ENCODE measurements at regions not wholly inside any gene's neighbourhood (a gene's known extent, or its start where the extent isn't known, plus 50 kb on each side); places are given as distances from the start of the nearest gene placed in this dataset.
"Not testable (repeated sequence)": the region's sequence is repeated elsewhere in the genome, so short reads cannot be mapped to it uniquely, and the experiment has no call there.

DNA sequence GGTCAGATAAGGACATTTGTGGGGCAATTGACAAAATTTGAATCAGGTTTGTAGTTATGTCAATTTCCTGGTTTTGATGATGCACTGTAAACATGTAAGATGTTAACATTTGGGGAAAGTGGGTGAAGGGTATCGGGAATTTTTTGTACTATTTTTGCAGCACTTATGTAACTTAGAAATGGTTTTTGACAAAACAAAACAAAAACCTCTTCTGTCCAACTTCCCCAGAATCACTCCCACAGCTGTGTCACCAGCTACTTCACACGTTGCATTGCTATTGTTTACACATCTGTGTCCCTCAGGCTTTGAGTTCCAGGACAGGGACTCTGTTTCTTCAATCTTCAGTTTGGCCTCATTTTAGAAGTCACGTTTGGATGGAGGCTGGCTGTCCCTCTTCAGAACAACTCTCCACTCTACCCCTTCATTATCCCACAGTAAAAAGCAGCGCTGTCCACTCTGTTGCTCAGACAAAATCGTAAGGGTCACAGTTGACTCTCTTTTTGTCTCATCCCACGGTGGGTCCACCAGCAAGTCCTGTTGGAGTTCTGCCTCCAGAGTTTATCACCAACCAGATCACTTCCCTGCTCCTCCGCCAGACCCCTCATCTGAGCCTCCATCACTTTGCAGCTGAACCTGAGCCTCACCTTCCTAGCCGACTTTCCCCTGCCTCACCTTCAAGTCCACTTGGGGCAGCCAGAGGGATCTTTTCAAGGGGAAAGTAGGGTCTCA, 63.2 kb downstream of the NENF start:
- DNase-seq, result no peak

DNA sequence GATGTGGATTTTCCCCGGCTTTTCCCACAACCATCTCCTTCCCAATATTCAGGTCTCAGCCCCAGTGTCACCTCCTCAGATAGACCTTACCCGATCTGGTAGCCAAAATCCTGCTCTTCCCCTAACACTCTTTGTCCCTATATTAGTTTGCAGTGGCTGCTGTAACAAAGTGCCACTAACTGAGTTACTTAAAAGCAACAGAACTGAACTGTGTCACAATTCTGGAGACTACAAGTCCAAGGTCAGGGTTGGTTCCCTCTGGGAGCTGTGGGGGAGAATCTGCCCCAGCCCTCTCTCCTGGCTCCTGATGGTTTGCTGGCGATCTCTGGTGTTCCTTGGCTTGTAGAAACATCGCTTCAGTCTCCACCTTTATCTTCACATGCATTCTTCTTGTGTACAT, 64.0 kb downstream of the NENF start:
- DNase-seq, result no peak

GRCh38 chr1:212497553-212497952, 64.8 kb downstream of the NENF start:
- no peak for DNase-seq

GRCh38 chr1:212498283-212499040, 65.7 kb downstream of the NENF start:
- DNase-seq, result no peak

GRCh38 chr1:212500351-212500750, 67.6 kb downstream of the NENF start:
- no peak for DNase-seq

DNA sequence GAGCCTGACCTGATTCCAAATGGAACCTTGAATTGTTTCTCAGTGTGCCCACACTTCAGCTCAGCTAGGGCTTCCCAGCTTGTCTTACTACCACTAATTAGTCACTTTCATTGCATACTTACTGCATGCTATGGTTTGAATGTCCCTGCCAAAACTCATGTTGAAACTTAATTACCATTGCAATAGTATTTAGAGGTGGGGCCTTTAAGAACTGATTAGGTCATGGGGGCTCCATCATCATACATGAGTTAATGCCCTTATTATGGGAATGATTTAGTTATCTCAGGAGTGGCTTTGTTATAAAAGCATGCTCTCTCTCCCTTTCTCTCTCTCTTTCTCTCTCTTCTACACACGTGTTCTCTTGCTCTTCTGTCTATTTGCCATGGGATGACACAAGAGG, 68.3 kb downstream of the NENF start:
- DNase-seq, result no peak

DNA sequence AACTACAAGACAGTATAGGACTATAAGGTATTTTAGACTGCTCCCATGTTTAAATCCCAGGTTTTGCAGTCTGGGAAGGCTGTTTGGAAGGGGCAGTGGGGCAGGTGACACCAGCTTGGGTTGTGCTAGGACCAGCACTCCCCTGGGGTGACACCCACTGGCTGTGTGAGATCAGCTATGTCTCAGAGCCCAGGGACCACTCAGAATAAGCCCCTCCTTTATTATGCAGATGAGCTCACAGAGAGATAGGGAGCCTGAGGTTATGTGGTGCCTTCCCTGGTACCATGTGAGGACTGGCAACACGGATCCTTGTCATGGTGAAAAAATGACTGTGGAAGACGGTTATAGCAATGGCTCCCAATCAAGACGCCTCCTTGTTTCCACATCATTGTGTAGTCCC, 71.0 kb downstream of the NENF start:
- DNase-seq, result no peak

- DNase-seq, result no peak
These were observed 71.6 kb downstream of the NENF start for GRCh38 chr1:212504171-212504803.

DNA sequence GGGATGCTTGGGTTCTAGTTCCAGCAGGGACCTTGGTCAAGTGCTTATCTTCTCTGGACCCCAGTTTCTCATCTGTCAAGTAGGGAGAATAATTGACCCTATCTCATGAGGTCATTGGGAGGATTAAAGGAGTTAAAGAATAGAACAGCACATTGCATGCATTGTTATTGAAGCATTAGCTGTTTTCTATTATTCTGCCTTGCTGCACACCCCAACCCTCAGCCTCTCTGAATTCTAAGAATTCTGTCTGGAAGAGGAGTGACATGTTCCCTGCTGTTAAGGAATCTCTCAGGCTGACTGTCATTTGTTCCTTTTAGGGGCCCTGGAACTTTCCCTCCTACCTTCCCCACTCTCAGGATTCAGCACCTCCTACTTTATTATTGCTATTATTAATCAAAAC, 73.9 kb downstream of the NENF start:
- no peak for DNase-seq

DNA sequence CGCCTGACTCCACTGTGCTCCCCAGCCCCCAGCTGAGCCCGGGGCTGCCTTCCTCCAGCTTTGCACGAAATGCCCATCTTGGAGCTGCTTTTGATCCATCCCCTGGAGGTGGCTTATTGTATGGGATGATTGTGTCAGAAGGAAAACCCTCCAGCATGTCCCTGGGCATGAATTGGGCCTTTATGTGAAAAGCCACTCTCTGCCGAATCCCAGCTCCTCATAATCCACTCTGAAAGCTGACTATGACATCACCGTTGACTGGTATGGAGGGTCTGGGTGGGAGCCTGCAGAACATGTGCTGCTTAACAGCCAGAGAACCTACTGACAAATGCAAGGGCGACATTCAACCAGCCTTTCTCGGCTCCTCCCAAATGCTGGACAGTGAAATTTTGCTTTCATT, 74.6 kb downstream of the NENF start:
- no peak for DNase-seq

GRCh38 chr1:212512816-212513559, 80.3 kb downstream of the NENF start:
- peak; percentile 79 for DNase-seq

GRCh38 chr1:212513586-212513985, 80.9 kb downstream of the NENF start:
- no peak for DNase-seq

- DNase-seq, result no peak
These were observed 81.4 kb downstream of the NENF start for GRCh38 chr1:212514056-212514614.

DNA sequence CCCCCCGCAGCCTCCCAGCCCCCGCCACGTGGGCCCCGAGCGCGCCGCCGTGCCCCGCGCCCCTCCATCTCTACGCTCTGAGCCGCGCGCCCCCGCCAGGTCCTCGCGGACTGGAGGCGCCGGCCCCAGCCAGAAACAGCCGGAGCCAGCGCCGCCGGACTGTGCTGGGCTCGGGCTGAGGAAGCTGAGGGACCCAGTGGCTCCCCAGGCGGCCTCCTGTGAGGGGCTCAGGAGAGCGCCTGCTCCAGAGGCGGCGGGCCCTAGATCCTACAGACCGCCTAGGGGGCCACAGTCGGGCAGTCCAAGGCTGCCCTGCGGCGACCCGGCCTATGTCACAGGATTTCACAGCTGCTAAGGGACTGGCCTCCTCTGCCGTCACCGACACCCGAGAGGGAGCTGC, 82.1 kb downstream of the NENF start:
- no peak for DNase-seq

- no peak for DNase-seq
These were observed 82.6 kb downstream of the NENF start for GRCh38 chr1:212515329-212515760.

GRCh38 chr1:212516012-212516411, 83.3 kb downstream of the NENF start:
- not testable (repeated sequence) for DNase-seq

DNA sequence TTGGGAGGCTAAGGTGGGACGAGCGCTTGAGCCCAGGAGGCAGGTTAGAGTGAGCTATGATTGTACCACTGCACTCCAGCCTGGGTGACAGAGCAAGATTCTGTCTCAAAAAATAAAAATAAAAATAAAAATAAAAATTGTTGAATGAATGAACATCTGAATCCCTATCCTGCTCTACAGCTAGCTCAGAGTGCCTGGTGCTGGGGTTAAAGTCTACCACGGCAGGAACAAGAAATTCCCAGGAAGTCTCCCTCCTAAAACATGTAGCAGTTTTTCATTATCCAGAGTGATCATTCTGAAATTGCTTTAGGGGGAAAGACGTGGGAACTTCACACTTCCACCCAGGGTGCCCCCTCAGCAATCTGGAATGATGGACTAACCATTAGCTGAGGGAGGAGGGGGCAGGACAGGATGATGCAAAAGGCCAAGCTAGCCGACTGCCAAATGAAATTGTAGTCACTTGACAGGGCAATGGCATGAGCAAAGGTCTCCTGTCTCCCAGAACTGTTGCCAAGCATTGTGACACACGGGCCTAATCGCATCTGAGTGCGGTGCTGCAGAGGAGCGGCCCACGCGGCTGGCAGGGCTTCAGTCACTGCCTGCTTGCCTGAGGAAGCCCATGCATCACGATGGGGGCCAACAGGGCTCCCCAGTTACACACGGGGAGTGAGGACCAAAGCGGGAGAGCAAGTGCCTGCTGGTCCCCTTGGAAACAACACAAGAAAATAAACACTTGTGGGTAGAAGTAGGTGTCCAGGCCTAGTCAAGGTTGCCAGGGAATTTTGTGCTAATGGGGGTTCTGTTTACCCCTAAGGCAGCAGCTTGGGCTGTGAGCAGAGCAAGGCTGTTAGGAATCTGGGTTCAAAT, 85.7 kb downstream of the NENF start:
- peak; percentile 70 for DNase-seq

DNA sequence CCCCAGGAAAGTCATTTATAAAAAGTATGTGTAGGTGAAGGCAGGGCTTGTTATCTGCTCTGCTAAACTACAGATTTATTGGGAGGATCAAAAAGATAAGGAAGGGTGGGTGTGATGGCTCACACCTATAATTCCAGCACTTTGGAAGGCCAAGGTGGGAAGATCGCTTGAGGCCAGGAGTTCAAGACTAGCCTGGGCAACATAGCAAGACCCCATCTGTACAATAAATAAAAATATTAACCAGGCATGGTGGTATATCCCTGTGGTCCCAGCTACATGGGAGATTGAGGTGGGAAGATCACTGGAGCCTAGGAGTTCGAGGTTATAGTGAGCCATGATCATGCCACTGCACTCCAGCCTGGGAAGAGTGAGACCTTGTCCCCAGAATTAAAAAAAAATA, 86.4 kb downstream of the NENF start:
- DNase-seq, result no peak

DNA sequence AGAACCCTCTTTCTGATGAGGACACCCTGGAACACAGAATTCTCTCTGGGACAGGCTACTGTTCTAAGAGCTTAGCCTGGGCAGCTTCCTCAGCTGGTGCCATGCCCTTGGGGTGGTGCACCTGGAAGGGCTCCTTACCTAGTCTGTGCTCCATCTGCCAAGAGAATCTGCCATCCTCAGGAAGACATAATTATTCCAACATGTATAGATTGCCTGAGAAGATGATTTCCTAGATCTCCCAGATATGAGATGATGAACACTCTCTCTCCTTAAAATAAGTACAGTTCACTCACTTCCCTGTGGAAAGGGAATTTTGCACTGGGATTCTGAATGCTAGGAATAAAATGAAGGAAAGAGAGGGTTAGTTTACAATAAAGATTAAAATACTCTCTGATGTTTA, 87.6 kb downstream of the NENF start:
- DNase-seq, result no peak

DNA sequence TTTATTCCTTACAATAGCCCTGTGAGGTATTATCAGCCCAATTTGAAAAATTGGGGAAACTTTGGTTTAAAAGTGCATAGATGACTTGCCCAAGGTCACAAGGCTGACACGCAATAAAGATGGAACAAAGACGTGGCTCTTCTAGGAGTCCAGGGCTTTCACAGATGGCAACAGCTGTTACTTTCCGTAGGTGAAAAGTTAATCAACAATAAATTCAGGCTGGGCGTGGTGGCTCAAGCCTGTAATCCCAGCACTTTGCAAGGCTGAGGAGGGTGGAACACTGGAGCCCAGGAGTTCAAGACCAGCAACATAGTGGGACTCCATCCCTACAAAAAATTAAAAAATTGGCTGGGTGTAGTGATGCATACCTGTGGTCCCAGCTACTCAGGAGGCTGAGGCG, 87.8 kb upstream of the ATF3 start:
- DNase-seq, result no peak

- DNase-seq, result peak; percentile 22
These were observed 83.0 kb upstream of the ATF3 start for GRCh38 chr1:212525479-212526110.

DNA sequence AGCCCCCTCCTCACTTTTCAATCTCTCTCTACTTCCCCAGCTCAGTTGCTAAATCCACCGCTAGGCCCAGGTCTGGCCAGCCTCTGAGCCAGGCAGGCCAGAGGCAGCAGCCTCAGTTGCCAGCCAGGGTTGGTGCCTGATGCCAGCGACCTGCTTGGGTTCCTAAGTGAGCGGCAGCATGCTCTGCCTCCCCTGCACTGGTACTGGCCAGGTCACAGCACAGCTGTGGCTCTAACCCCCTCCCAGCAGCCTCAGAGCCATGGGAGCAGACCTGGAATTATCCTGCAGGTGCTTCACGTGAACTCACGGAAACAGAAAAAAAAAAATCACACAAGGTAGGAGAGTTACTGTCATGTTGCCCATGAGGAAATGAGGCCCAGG, 82.5 kb upstream of the ATF3 start:
- DNase-seq, result no peak

Measured in T1000 (cell line).